CD4-positive, alpha-beta T cell treated with Interleukin-2 at 100 ng/mL for 4 hours (primary cell): ENCODE measurements at regions not wholly inside any gene's neighbourhood (a gene's known extent, or its start where the extent isn't known, plus 50 kb on each side); places are given as distances from the start of the nearest gene placed in this dataset.

Experiments used
- DNase-seq: peaks from one replicate; pipeline ENCODE4 v3.0.0-alpha.2; 2020; ENCODE audit warnings: low spot score

DNA sequence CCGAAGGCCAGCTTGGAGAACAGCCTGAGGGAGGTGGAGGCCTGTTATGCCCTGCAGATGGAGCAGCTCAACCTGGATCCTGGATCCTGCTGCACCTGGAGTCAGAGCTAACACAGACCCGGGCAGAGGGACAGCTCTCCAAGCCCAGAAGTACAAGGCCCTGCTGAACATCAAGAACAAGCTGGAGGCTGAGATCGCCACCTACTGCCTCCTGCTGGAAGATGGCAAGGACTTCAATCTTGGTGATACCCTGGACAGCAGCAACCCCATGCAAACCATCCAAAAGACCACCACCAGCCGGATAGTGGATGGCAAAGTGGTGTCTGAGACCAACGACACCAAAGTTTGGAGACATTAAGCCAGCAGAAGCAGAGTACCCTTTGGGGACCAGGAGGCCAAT is 223.5 kb upstream of the ID4 start:
- no peak for DNase-seq

GRCh38 chr6:19616022-19616421 is 221.1 kb upstream of the ID4 start:
- DNase-seq = no peak

DNA sequence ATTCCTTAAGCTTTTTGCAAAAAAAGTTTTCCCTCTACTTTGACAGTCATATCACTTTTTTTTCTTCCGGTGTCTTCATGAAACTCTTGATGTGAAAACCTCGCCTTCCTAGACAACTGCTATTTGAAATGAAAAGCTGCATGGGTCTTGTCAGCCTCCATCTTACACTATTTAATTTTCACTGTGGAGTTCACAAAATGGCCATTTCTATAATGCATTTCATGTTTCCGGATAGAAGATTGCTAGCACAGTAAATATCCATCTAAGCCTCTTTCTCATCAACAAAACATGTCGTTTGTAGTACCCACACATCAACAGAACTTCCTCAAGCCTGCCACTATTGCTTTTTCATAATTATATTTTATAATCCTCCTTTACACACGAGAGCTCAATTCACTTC is 204.9 kb upstream of the ID4 start:
- DNase-seq = no peak

DNA sequence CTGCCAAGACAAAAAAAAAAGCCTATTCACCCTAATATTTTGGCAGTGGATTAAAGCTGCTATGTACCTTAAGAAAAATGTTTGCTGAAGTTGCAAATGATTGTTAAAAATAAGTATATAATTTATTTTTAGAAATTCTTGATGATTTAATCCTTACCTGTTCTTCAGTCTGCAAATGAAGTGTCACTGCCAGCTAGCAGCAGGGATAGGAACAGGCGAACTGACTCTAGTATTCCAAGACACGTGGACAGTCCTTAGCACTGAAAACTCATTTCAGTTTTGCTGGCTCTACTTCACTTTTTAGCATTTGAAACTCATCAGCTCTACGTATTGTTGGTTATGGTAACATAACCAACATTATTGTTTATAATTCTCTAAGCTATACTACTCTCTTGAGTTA is 204.4 kb upstream of the ID4 start:
- DNase-seq = no peak

DNA sequence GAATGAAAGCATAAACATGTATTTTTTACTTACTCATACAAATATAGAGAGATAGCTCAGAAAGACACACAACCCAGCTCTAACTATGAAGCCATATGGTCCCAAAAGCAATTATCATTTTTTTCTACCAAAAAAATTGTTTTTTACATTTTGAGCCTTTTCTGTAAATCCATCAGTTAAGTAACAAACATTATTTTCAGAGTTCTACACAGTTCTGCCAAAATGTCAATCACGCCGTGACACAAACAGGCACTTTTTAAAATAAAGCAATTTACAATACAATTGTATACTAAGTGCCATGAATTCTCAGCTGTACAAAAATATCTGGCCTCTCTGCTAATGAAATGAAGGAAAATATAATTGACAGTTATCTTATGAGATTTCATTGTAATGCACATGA is 201.4 kb upstream of the ID4 start:
- no peak for DNase-seq

DNA sequence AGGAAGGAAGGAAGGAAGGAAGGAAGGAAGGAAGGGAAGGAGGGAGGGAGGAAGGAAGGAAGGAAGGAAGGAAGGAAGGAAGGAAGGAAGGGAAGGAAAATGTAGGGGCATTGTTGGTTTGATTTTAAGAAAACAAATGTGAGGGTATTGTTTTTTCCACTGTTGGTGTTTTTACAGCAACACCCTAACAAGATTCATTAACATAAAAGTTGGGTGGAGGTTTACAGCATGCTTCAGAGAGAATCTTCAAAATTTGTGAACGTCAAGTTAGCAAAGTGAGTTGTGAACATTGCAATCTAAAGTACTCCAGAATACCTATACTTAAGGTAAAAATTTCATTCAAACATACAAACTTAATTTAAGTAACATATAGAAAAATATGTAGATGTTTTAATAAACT is 200.2 kb upstream of the ID4 start:
- DNase-seq = no peak

- DNase-seq = no peak
Observed at GRCh38 chr6:19638931-19639330, 198.2 kb upstream of the ID4 start.

DNA sequence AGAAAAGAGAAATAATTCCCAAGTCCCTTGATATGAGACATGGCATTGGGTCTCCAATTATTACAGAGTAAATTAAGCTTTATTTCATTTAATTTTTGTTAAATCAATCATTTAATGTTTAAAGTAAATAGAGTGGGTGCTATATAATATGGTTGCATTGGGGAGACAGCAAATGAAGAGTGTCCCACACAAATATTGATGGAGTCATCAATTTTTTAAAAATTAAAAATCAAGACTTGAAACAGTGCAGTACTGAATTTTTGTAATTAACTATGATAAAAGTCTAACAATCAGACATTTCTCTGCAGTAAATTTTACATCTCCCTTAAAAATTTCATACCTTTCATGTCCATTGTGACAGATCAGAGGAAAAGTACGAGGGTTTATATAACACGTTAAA is 193.9 kb upstream of the ID4 start:
- DNase-seq = no peak

DNA sequence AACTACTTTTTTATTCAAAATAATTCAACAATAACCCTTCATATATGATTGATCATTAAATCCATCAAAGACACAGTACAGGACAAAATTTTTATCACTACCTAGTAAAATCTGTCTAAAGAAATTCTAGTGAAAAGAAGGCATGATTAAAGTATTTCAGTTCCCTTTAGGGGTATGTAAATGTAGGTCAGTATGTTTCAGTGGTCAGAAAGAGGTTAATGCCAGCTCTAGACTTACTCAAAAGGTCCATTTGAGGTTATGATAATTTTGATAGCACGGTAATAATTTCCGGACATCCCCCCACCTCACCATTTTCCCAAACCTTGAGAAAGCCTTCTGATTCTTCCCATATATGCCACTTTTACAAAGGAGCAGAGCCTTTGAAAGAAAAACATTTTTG is 193.5 kb upstream of the ID4 start:
- DNase-seq = no peak

DNA sequence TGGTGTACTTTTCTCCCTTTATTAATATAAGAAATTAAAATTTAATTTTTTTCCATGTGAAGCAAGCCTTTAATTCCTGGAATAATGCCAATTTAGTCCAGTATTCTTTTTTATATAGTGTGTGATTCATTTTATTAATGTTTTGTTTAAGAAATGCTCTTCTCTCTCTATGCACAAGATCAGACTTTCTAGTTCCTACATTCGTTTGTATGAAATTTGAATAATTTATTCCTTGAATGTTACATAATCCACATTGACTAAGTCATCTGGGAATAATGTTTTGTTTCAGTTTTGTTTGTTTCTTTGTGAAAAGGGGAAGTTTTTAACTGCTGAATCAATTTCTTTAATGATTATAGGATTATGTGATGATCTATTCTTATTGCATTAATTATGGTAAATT is 181.4 kb upstream of the ID4 start:
- DNase-seq = no peak

DNA sequence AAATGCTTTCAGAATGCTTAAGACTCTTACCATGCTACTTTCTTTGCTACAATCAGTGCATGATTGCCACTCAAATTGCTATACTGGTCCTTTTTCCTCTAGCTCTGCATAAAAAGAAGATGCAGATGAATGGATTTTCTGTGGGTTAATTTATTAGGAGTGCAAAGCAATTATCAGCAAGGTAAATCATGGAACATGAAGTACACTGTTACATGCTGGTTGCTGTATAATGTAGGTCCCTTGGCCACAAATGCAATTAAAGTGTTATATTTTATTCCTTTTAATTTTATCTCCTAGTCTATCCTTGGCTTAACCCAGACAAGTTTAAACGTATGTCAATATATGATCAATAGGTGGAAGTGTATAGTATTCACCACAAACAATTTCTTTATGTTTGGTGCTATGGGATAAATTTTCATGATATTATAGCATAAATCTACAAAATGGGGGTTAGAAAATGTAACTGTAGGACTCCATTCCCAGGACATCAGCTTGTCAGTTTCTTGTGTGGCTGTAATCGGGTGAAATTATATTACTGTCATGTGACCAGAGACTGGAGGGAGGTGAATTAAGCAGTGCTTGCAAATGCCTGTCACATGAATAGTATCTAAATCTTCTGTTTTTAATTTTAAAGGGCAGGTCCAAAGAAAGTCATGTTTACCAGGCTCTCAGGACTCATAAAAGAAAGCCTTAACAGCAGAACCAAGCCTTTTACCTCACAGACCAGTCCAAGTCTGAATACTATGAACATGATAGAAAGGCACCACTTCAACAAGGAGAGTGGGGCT is 176.9 kb upstream of the ID4 start:
- DNase-seq = no peak

DNA sequence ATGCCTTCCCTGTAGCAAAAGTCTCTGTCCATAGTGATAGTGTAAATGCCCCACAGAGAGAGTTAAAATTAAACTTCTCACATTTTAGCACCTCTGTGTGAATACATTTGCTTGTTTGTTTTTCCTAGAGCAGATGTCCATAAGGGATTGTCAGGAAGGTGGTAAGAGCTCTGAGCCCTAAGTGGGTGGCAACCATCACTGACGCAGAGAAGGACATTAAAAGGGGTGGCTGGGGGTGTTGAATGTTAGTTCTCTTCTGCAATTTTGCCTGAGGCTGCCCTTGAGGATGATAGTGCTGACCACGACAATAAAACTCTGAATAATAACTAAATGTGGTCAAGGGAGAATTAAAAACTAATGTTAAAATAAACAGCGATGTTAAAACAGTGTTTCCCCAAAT is 174.3 kb upstream of the ID4 start:
- no peak for DNase-seq

DNA sequence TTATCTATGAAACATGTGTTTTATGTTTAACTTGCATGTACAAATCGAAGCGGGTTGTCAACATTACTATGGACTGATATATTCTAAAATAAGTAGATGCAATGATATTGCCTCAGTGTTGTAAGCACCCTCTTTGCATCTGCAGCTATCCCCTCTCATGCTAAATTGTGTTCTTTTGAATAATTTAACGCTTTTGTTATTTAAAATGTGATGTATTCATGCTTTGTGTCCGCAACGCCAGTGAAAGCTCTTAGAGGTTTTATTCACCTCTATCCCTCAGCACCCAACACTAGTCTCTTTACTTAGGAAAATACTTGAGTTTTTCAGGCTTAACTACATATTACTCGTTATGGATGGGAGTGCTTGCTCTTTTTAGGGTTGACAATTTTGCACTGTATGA is 173.7 kb upstream of the ID4 start:
- no peak for DNase-seq

DNA sequence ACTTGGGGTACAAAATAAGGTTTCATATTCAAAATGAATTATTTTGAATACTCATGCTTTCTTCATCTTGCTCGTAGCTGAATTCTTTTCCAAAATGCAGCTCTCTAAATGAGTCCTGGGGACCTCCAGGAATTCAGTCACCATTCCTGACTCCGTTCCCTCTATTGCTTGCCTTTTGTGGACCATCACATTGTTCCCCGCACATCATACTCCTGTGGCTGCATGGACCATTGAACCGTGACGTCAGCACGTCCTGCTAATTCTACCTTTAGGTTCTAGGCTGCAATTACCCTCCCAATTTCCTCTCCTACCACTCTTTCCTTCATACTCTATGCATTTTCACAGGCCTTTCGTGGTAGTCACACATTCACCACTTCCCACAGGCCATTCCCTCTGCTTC is 173.1 kb upstream of the ID4 start:
- no peak for DNase-seq

DNA sequence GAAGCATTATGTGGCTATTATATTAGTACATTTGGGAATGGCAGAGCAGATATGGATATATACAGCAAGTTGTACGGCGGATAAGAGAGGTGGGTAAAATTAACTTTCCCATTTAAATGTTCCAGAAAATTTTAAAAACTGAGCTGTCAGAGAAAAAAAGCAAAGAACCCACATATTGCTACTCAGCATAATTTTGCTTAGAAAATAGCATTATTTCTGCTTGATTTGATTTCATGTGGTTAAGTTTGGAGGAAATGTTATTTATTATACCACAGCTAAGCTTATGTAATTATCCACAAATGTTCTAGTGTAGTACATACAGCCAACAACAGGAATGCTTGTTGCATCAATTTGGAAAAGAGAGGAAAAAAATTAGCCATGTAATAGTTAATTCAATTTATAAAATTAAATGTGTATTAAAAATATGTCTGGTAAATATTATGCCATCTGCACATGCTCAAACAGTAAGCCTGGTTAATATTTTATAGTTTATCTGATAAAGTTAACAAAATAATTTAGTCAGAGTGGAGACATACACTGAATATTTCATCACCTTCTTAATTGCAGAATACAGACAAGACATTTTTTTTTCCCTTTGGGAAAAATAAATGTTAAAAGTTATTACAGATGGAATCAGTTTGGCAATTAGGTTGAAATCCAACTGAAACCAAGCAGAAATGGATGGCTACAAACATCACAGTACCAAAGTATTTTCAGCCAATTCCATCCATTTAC is 172.1 kb upstream of the ID4 start:
- no peak for DNase-seq

GRCh38 chr6:19665613-19665909 is 171.6 kb upstream of the ID4 start:
- DNase-seq = no peak

GRCh38 chr6:19668710-19669109 is 168.5 kb upstream of the ID4 start:
- no peak for DNase-seq

DNA sequence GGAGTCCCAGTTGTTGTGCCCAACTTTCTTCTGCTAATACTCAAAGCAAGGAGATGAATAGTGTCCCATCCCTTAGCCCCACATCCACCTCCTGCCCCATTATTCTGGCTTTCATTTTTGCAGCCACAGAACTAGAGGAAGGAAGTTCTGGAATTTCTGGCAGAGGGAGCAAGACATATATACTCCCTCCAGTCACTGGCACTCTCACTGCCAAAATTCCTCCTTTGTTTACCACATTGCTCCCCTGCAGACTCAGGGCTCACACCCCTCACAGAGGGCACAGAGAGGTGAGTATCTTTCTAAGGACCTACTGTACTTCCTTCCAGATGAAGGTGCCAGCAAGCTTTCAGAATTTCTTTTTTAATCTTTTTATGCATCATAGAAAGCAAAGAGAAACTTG is 168.0 kb upstream of the ID4 start:
- no peak for DNase-seq

GRCh38 chr6:19682859-19683258 is 154.3 kb upstream of the ID4 start:
- DNase-seq = no peak

DNA sequence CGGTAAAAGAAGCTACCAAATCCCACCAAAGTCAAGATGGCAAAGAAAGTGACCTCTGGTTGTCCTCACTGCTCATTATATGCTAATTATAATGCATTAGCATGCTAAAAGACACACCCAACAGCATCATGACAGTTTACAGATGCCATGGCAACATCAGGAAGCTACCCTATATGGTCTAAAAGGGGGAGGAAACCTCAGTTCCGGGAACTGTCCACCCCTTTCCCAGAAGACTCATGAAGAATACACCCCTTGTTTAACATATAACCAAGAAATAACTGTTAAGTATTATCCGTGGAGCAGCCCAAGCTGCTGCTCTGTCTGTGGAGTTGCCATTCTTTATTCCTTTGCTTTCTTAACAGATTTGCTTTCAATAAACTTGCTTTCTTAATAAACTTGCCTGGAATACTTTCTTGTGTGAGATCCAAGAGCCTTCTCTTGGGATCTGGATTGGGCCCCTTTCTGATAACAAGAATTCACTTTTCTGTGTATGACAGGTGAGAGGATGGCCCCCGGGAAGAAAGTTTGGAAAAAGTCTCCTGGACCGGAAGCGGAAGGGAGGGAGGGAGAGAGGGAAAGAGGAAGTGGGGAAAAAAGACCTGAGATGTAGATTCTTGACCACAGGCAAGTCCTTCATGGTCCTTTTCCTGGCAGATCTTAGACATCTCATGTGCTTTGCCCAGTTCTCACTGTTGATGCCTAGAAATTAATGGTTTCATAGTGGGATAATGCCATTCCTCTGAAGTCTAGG is 146.7 kb upstream of the ID4 start:
- DNase-seq = no peak

DNA sequence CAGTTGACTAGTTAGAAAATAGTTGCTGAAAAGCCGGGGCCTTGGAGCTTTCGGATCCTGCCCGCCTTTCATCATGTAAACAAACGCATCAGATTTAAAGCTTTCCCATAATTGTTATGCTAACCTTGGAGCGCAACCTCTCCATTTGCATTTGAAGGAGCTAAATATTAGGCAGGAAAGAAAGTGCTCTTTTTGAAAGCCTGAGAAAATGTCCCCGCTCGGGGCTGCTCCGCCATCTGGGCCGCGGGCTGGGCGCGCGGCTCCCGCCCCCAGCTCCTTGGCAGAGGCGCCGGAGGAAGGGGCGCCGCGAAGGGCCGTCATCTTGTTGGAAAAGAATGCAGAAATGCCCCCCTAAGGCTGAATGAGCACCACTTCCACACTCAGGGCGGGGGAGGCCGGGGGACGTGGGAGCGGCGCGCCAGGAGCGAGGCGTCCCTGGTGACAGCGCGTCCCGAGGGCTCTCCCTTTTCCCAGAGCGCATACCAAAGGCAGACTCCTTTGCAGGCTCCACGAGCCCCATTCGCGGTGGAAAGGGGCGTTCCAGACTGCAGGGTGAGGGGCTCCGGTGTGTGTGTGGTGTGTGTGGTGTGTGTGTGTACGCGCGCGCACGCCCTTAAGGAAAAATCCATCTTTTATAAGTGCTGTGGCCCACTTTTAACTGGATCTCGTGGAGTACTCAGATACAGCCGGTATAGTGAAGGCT is 145.6 kb upstream of the ID4 start:
- no peak for DNase-seq

- DNase-seq = no peak
Observed at GRCh38 chr6:19692506-19693298, 144.5 kb upstream of the ID4 start.
